Activated CD8-positive, alpha-beta memory T cell treated with anti-CD3 and anti-CD28 coated beads, Interleukin-2, amount 10 ng/mL, durations not matched to agents 7 days and 5 days (primary cell): ENCODE measurements at regions not wholly inside any gene's neighbourhood (a gene's known extent, or its start where the extent isn't known, plus 50 kb on each side); places are given as distances from the start of the nearest gene placed in this dataset.

Experiments used
- ATAC-seq: fragments of 150-1000 bp; cut with Tn5 transposase; one replicate; pipeline ENCODE4 v1.10.0; 2021; ENCODE audit warnings: moderate library complexity
- CTCF ChIA-PET: fragments of 350-600 bp; sonication (Branson Sonifier 250); formaldehyde crosslinking; loops from one replicate; lab custom pipeline; 2021; ENCODE audit warnings: antibody characterized with exemption; lab: Charles Lee
- DNase-seq: peaks from one replicate; pipeline ENCODE4 v3.0.0-alpha.2; 2020
- H3K27ac Mint-ChIP-seq: one replicate; pipeline ENCODE4 v1.8.0; 2021; ENCODE audit warnings: mild to moderate bottlenecking, mixed read lengths
- H3K27me3 Mint-ChIP-seq: one replicate; pipeline ENCODE4 v1.8.0; 2021; ENCODE audit warnings: mixed read lengths
- H3K36me3 Mint-ChIP-seq: one replicate; pipeline ENCODE4 v1.8.0; 2021; ENCODE audit warnings: mild to moderate bottlenecking, mixed read lengths
- H3K4me1 Mint-ChIP-seq: one replicate; pipeline ENCODE4 v1.8.0; 2021; ENCODE audit warnings: mixed read lengths
- H3K4me3 Mint-ChIP-seq: one replicate; pipeline ENCODE4 v1.8.0; 2021; ENCODE audit warnings: mild to moderate bottlenecking, moderate library complexity, mixed read lengths
- H3K9me3 Mint-ChIP-seq: one replicate; pipeline ENCODE4 v1.8.0; 2022; ENCODE audit warnings: low read depth, mixed read lengths

- H3K4me3 Mint-ChIP-seq = no peak overlapping the region
- H3K27me3 Mint-ChIP-seq = peaks cover 5% of the 10 kb centered on the region
- DNase-seq (no peak), ATAC-seq (no peak)
- H3K36me3 Mint-ChIP-seq = no peaks in the 10 kb centered on the region
- H3K27ac Mint-ChIP-seq = no peak overlapping the region
- no peaks in the 10 kb centered on the region for H3K4me1 Mint-ChIP-seq
- no peaks in the 10 kb centered on the region for H3K9me3 Mint-ChIP-seq
- CTCF ChIA-PET = no interaction called here
Measured at GRCh38 chr11:112470355-112470754, 209.7 kb upstream of the PLET1 start.

GRCh38 chr11:112471731-112472130 is 211.1 kb upstream of the PLET1 start:
- Mint-ChIP-seq H3K36me3 (no peaks in the 10 kb centered on the region), H3K9me3 (no peaks in the 10 kb centered on the region), H3K27me3 (peaks cover 18% of the 10 kb centered on the region), H3K27ac (no peak overlapping the region), H3K4me3 (no peak overlapping the region), H3K4me1 (no peaks in the 10 kb centered on the region)
- CTCF ChIA-PET = no interaction called here
- no peak for ATAC-seq
- no peak for DNase-seq

- no peaks in the 10 kb centered on the region for H3K9me3 Mint-ChIP-seq
- no peak for DNase-seq
- CTCF ChIA-PET = no interaction called here
- no peaks in the 10 kb centered on the region for H3K36me3 Mint-ChIP-seq
- ATAC-seq = no peak
- H3K4me1 Mint-ChIP-seq = no peaks in the 10 kb centered on the region
- no peak overlapping the region for H3K27ac Mint-ChIP-seq
- no peak overlapping the region for H3K4me3 Mint-ChIP-seq
- peaks cover 28% of the 10 kb centered on the region for H3K27me3 Mint-ChIP-seq
Measured at GRCh38 chr11:112477152-112477551, 216.5 kb upstream of the PLET1 start.

GRCh38 chr11:112477581-112478317 is 217.1 kb upstream of the PLET1 start:
- Mint-ChIP-seq H3K27me3 (peaks cover 28% of the 10 kb centered on the region), H3K4me3 (no peak overlapping the region)
- DNase-seq = no peak

GRCh38 chr11:112478806-112479205 is 218.1 kb upstream of the PLET1 start:
- CTCF ChIA-PET = no interaction called here
- no peak overlapping the region for H3K4me3 Mint-ChIP-seq
- DNase-seq = no peak
- no peaks in the 10 kb centered on the region for H3K4me1 Mint-ChIP-seq
- H3K36me3 Mint-ChIP-seq = no peaks in the 10 kb centered on the region
- no peaks in the 10 kb centered on the region for H3K9me3 Mint-ChIP-seq
- peaks cover 24% of the 10 kb centered on the region for H3K27me3 Mint-ChIP-seq
- ATAC-seq = no peak
- no peak overlapping the region for H3K27ac Mint-ChIP-seq

More at GRCh38 chr11:112477581-112478317, 217.1 kb upstream of the PLET1 start:
- Mint-ChIP-seq H3K4me1 (no peaks in the 10 kb centered on the region), H3K27ac (no peak overlapping the region), H3K36me3 (no peaks in the 10 kb centered on the region), H3K9me3 (no peaks in the 10 kb centered on the region)
- CTCF ChIA-PET = no interaction called here
- no peak for ATAC-seq

- peaks cover 14% of the 10 kb centered on the region for H3K27me3 Mint-ChIP-seq
- H3K36me3 Mint-ChIP-seq = no peaks in the 10 kb centered on the region
- ATAC-seq (no peak), DNase-seq (no peak)
- no peak overlapping the region for H3K4me3 Mint-ChIP-seq
- CTCF ChIA-PET = no interaction called here
- no peaks in the 10 kb centered on the region for H3K9me3 Mint-ChIP-seq
- H3K4me1 Mint-ChIP-seq = no peaks in the 10 kb centered on the region
- no peak overlapping the region for H3K27ac Mint-ChIP-seq
Measured at GRCh38 chr11:112481431-112481830, 220.8 kb upstream of the PLET1 start.

- no peak for ATAC-seq
- CTCF ChIA-PET = no interaction called here
- H3K27ac Mint-ChIP-seq = no peak overlapping the region
Measured at GRCh38 chr11:112481893-112482292, 221.2 kb upstream of the PLET1 start.

GRCh38 chr11:112485280-112485679 is 224.6 kb upstream of the PLET1 start:
- H3K4me3 Mint-ChIP-seq = no peak overlapping the region
- H3K27me3 Mint-ChIP-seq = peaks cover 18% of the 10 kb centered on the region
- CTCF ChIA-PET = interaction anchor here (1.1 kb wide), 1 partner anchor 11 kb away, joined by 3 read pairs; no protein-coding TSS in a partner anchor
- no peak for DNase-seq
- H3K4me1 Mint-ChIP-seq = no peaks in the 10 kb centered on the region
- ATAC-seq = no peak
- H3K27ac Mint-ChIP-seq = no peak overlapping the region
- no peaks in the 10 kb centered on the region for H3K9me3 Mint-ChIP-seq
- no peaks in the 10 kb centered on the region for H3K36me3 Mint-ChIP-seq

More at GRCh38 chr11:112481893-112482292, 221.2 kb upstream of the PLET1 start:
- Mint-ChIP-seq H3K36me3 (no peaks in the 10 kb centered on the region), H3K4me3 (no peak overlapping the region), H3K9me3 (no peaks in the 10 kb centered on the region), H3K4me1 (no peaks in the 10 kb centered on the region), H3K27me3 (peaks cover 9% of the 10 kb centered on the region)
- no peak for DNase-seq

GRCh38 chr11:112497826-112498225 is 237.2 kb upstream of the PLET1 start:
- Mint-ChIP-seq H3K9me3 (no peaks in the 10 kb centered on the region), H3K36me3 (no peaks in the 10 kb centered on the region), H3K27me3 (peaks cover 22% of the 10 kb centered on the region), H3K27ac (no peak overlapping the region), H3K4me1 (no peaks in the 10 kb centered on the region), H3K4me3 (no peak overlapping the region)
- CTCF ChIA-PET = interaction anchor here (1.3 kb wide), 1 partner anchor 10 kb away, joined by 3 read pairs; no protein-coding TSS in a partner anchor
- ATAC-seq (no peak), DNase-seq (no peak)

GRCh38 chr11:112498701-112499100 is 238.0 kb upstream of the PLET1 start:
- Mint-ChIP-seq H3K9me3 (no peaks in the 10 kb centered on the region), H3K36me3 (no peaks in the 10 kb centered on the region), H3K4me1 (no peaks in the 10 kb centered on the region), H3K27ac (no peak overlapping the region), H3K4me3 (no peak overlapping the region), H3K27me3 (peaks cover 27% of the 10 kb centered on the region)
- DNase-seq = no peak
- CTCF ChIA-PET = no interaction called here
- ATAC-seq = no peak

- H3K27me3 Mint-ChIP-seq = peaks cover 27% of the 10 kb centered on the region
- no peaks in the 10 kb centered on the region for H3K36me3 Mint-ChIP-seq
- no peaks in the 10 kb centered on the region for H3K4me1 Mint-ChIP-seq
- ATAC-seq (no peak), DNase-seq (no peak)
- CTCF ChIA-PET = no interaction called here
- H3K9me3 Mint-ChIP-seq = no peaks in the 10 kb centered on the region
- no peak overlapping the region for H3K4me3 Mint-ChIP-seq
- no peak overlapping the region for H3K27ac Mint-ChIP-seq
Measured at GRCh38 chr11:112499153-112499880, 238.7 kb upstream of the PLET1 start.

GRCh38 chr11:112499881-112500204 is 239.2 kb upstream of the PLET1 start:
- CTCF ChIA-PET = no interaction called here
- no peaks in the 10 kb centered on the region for H3K9me3 Mint-ChIP-seq
- no peak overlapping the region for H3K27ac Mint-ChIP-seq
- H3K4me3 Mint-ChIP-seq = no peak overlapping the region
- no peaks in the 10 kb centered on the region for H3K4me1 Mint-ChIP-seq
- ATAC-seq = no peak
- peaks cover 27% of the 10 kb centered on the region for H3K27me3 Mint-ChIP-seq
- no peak for DNase-seq
- no peaks in the 10 kb centered on the region for H3K36me3 Mint-ChIP-seq

- CTCF ChIA-PET = no interaction called here
- Mint-ChIP-seq H3K27ac (no peak overlapping the region), H3K27me3 (peaks cover 40% of the 10 kb centered on the region), H3K4me3 (no peak overlapping the region), H3K4me1 (no peaks in the 10 kb centered on the region), H3K36me3 (no peaks in the 10 kb centered on the region), H3K9me3 (no peaks in the 10 kb centered on the region)
- ATAC-seq = no peak
- no peak for DNase-seq
Measured at GRCh38 chr11:112503410-112503809, 242.8 kb upstream of the PLET1 start.

- CTCF ChIA-PET = no interaction called here
- DNase-seq (no peak), ATAC-seq (no peak)
- Mint-ChIP-seq H3K27ac (no peak overlapping the region), H3K4me1 (no peaks in the 10 kb centered on the region), H3K4me3 (no peak overlapping the region), H3K9me3 (no peaks in the 10 kb centered on the region), H3K36me3 (no peaks in the 10 kb centered on the region), H3K27me3 (peaks cover 44% of the 10 kb centered on the region)
Measured at GRCh38 chr11:112504056-112504455, 243.4 kb upstream of the PLET1 start.
